ENCODE measurements at regions not wholly inside any gene's neighbourhood (a gene's known extent, or its start where the extent isn't known, plus 50 kb on each side); places are given as distances from the start of the nearest gene placed in this dataset.

- TF ChIP-seq POLR2A (IDR thresholded peaks at IDR 0.05) (no peak), CTCF (IDR thresholded peaks at IDR 0.05) (no peak)
These were observed 339.4 kb upstream of the SNX7 start for GRCh38 chr1:98322086-98322485.

All from adrenal gland (tissue), 5 donors.